AG04449 (cell line): ENCODE measurements at regions not wholly inside any gene's neighbourhood (a gene's known extent, or its start where the extent isn't known, plus 50 kb on each side); places are given as distances from the start of the nearest gene placed in this dataset.

Experiments
- CTCF ChIA-PET: fragments of 350-600 bp; formaldehyde crosslinking; extraction: SDS; loops from one replicate; lab custom pipeline; 2021; ENCODE audit warnings: antibody characterized with exemption; lab: Yijun Ruan, JAX
- POLR2A ChIA-PET: fragments of 400-600, 350-600 bp; formaldehyde crosslinking; extraction: SDS; loops from one replicate; lab custom pipeline; 2020; ENCODE audit warnings: antibody characterized with exemption, inconsistent platforms; lab: Yijun Ruan, JAX
- DNase-seq: peaks from one replicate; pipeline ENCODE4 v3.0.0-alpha.2; 2010; ENCODE audit warnings: low read depth, low spot score
- H3K4me3 ChIP-seq: 2 replicates; pipeline ENCODE4 v1.5.1; 2011; ENCODE audit warnings: low read depth, mild to moderate bottlenecking, control low read depth, low read length
- TF ChIP-seq, protein P1 (sequence below): IDR thresholded peaks from one replicate; pipeline ENCODE4 v1.5.1; 2011; ENCODE audit warnings: mild to moderate bottlenecking, moderate library complexity, low read length, control low read depth, inconsistent platforms; ENCODE audit not compliant: insufficient read depth; ENCODE audit errors: missing control alignments

DNA sequence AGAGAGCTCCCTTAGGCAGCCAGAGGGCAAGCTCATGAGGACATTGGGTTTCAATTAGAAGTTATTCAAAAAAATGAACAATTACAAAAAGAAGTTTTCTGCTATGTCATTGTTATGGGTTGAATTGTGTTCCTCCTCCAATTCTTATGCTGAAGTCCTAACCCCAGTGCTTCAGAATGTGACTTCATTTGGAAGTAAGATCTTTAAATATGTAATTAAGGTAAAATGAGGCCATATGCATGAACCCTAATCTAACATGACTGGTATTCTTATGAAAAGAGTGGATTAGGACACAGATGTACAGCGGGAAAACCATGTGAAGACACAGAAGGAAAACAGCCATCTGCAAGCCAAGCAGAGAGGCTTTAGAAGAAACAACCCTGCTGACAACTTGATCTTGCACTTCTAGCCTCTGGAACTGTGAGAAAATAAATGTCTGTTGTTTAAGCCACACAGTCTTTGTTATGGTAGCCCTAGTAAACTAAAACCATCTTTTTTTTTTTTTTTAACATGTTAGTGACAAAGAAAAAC, 929.6 kb downstream of the EPHA3 start:
- ChIA-PET POLR2A (no interaction called here), CTCF (no interaction called here)
- H3K4me3 ChIP-seq = no peak overlapping the region
- TF ChIP-seq, protein P1, sequence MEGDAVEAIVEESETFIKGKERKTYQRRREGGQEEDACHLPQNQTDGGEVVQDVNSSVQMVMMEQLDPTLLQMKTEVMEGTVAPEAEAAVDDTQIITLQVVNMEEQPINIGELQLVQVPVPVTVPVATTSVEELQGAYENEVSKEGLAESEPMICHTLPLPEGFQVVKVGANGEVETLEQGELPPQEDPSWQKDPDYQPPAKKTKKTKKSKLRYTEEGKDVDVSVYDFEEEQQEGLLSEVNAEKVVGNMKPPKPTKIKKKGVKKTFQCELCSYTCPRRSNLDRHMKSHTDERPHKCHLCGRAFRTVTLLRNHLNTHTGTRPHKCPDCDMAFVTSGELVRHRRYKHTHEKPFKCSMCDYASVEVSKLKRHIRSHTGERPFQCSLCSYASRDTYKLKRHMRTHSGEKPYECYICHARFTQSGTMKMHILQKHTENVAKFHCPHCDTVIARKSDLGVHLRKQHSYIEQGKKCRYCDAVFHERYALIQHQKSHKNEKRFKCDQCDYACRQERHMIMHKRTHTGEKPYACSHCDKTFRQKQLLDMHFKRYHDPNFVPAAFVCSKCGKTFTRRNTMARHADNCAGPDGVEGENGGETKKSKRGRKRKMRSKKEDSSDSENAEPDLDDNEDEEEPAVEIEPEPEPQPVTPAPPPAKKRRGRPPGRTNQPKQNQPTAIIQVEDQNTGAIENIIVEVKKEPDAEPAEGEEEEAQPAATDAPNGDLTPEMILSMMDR = no peak
- DNase-seq = no peak

DNA sequence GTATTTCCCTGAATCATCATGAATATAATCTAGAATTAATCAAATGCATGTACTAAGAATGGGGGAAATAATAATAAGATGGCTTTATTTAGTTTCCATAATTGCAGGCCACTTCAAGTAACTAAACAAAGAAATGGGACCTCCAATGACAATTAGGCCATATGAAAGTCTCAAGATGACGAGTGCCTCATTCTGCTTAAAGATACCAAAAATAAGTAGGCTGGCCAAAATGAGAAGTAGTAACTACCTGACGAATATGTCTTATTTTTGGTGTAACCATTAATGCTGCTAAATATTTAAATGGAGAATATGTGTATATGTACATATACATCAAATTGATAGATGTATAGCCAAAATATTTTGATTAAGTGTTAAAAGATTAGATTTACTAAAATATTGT, 932.6 kb downstream of the EPHA3 start:
- no peak for DNase-seq
- TF ChIP-seq, protein P1 = no peak
- ChIA-PET POLR2A (no interaction called here), CTCF (no interaction called here)
- H3K4me3 ChIP-seq = no peak overlapping the region

DNA sequence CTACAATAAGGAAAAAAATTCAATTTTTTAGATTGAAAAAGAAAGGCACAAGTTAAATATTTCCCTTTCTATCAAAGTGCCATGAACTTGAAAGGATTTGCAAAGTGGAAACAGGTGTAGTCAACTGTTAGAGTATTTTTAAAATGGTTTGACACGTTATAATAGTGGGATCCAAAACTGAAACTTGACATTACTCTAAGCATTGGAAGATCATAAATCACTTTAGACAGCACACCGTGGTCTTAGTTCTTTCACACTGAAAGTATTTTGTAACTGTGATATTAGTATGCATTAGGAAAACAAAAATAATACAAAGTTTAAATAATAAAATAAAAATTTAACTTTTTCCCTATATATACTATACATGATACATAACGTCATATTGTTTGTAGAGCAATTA, 933.1 kb downstream of the EPHA3 start:
- CTCF ChIA-PET = no interaction called here
- POLR2A ChIA-PET = no interaction called here
- no peak for DNase-seq
- TF ChIP-seq, protein P1 = no peak
- no peak overlapping the region for H3K4me3 ChIP-seq

DNA sequence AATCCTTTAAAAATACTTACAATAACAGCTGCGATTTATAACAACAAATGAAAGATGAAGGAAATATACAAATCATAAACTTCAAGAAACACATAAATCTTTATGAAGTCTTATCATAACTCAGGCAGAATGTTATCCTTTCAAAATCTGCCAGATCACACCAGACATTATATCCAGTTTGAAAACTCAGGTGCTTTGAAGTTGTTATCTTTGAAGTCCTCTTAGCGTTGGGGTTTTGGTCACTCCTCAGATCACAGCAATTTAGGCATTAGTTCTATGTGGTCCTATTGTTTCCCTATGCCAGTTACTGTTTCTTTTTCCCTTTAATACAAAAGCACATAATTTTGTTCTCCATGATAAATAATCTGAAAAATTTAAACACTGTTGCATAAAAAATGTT, 934.6 kb downstream of the EPHA3 start:
- H3K4me3 ChIP-seq = no peak overlapping the region
- POLR2A ChIA-PET = no interaction called here
- no peak for DNase-seq
- CTCF ChIA-PET = no interaction called here
- TF ChIP-seq, protein P1 = no peak

DNA sequence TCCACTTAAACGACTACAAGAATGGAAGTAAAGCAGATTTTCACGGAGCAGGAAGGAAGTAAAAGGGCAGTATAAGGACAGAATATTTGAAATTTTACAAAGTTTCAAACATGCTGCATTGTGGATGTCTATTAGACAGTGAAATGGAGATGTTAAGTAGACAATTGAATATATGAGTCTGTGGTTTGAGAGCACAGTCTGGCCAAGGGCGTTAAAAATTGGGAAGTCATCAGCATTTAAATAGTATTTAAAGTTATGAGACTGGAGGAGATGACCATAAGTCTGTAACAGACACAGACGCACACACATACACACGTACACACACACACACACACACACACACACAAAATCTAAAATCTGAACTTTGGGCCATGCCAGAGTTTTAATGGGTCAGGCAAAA, 935.9 kb downstream of the EPHA3 start:
- TF ChIP-seq, protein P1 = no peak
- no peak overlapping the region for H3K4me3 ChIP-seq
- POLR2A ChIA-PET = no interaction called here
- DNase-seq = no peak
- CTCF ChIA-PET = no interaction called here

DNA sequence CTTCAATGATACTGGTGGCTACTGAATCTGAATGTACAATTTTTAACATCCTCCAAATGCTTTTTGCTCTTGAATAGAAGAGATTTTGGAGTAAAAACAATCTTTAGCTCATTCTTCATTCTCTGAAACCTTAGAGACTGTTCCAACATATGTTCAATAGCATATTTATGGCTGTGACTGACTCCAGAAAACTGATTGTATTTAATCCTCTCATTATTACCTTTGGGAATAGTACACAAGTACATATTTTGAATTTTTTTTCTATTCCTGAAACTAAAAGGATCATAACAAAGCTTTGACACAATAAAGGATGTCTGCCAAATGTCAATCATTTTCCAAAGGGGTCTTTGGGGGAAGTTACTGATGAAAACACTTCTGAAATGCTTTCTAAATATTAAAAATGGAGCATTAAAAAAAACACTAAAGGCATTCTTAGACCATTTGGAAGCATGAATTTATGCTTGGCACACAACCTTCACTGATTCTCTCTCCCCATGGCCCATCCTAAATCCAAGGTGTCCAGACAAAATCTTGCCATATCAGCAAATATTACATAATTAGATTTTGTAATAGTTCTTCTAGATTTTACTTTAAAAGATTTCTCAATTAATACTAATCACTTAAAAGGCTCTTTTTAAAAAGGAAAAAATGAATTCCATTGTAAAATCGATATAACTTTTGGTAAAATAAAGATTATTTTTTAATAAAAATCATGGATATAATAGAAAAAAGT, 936.8 kb downstream of the EPHA3 start:
- ChIA-PET POLR2A (no interaction called here), CTCF (no interaction called here)
- no peak for DNase-seq
- TF ChIP-seq, protein P1 = no peak
- H3K4me3 ChIP-seq = no peak overlapping the region
